Esophagus squamous epithelium (tissue), 4 donors: ENCODE measurements at regions not wholly inside any gene's neighbourhood (a gene's known extent, or its start where the extent isn't known, plus 50 kb on each side); places are given as distances from the start of the nearest gene placed in this dataset.

Experiments used
- CTCF ChIP-seq, 6 experiments: fragments of 450-650 bp in 4 of 6; fragments of 200-600 bp in 2 of 6; sonication (generic) in 2 of 6; IDR thresholded peaks; one replicate each; pipeline ENCODE4 v1.5.1; 2016 to 2019; ENCODE audit warnings: antibody characterized with exemption in 6 of 6, mild to moderate bottlenecking in 4 of 6, moderate library complexity in 4 of 6
- POLR2A ChIP-seq, 4 donors: fragments of 450-650 bp; IDR thresholded peaks; one replicate each; pipeline ENCODE4 v1.6.1; 2017; ENCODE audit warnings: antibody characterized with exemption in 4 of 4, mild to moderate bottlenecking in 4 of 4, moderate library complexity in 3 of 4

- TF ChIP-seq CTCF (IDR thresholded peaks at IDR 0.05): no peak
- no peak for TF ChIP-seq POLR2A (IDR thresholded peaks at IDR 0.05)
Measured at GRCh38 chr6:14883921-14884320, 361.9 kb upstream of the JARID2 start.
